ENCODE measurements at regions not wholly inside any gene's neighbourhood (a gene's known extent, or its start where the extent isn't known, plus 50 kb on each side); places are given as distances from the start of the nearest gene placed in this dataset.
"Not testable (repeated sequence)": the region's sequence is repeated elsewhere in the genome, so short reads cannot be mapped to it uniquely, and the experiment has no call there.

- DNase-seq (ENCODE audit: low spot score): no peak
Measured at GRCh38 chr7:68376131-68376661, 1222.1 kb upstream of the AUTS2 start.

DNA sequence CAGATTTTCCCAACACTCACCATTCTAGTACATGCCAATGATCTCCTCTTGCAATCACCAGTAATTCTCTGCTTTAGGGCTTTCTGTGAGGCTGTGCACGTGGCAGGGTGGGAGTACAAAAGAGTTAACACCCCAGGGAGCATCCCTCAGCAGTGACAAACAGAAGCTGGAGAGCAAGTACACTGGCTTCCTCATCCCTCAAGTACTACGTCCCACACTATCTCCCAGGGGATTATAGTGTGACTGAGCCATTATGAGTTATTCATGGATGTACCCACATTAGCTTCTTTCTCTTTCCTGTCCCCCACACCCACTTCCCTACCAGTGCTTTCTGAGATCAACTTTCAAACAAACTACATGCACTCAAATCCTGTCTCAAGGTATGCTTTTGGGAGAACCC lies 1216.5 kb upstream of the AUTS2 start:
- DNase-seq (ENCODE audit: low spot score): no peak

DNA sequence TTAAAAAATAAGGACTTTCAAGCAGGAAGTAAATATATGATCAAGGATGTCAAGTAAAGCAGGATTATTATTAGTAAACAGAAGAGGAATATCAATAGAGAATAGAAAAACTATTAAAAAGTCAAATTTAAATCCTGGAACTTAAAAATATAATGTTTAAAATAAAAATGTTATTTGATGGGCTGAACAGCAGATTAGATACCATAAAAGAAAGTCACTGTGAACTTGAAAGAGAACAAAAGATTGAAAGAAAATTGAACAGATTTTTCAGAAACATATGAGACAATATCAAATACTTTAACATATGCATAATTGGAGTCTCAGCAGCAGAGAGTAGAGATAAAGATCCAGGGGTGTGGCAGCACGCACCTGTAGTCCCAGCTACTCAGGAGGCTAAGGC lies 1213.7 kb upstream of the AUTS2 start:
- no peak for DNase-seq (ENCODE audit: low spot score)

GRCh38 chr7:68393051-68393450 lies 1205.2 kb upstream of the AUTS2 start:
- no peak for DNase-seq (ENCODE audit: low spot score)

DNA sequence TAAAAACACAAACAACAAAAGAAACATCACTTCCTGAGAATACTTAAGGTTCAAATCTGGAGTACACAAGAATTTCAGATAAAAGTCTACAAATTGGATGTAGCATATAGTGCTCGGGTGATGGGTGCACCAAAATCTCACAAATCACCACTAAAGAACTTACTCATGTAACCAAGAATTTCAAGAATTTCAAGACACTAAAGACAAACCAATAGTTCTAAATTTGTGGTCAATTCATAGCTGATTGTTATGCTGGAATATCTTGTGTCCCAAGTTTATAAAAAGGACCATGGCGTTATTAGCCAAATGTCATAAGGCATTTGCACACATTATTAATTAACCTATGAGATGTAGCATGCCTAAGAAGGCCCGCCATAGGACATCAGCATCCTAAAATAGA lies 1204.1 kb upstream of the AUTS2 start:
- DNase-seq (ENCODE audit: low spot score): peak; percentile 28

DNA sequence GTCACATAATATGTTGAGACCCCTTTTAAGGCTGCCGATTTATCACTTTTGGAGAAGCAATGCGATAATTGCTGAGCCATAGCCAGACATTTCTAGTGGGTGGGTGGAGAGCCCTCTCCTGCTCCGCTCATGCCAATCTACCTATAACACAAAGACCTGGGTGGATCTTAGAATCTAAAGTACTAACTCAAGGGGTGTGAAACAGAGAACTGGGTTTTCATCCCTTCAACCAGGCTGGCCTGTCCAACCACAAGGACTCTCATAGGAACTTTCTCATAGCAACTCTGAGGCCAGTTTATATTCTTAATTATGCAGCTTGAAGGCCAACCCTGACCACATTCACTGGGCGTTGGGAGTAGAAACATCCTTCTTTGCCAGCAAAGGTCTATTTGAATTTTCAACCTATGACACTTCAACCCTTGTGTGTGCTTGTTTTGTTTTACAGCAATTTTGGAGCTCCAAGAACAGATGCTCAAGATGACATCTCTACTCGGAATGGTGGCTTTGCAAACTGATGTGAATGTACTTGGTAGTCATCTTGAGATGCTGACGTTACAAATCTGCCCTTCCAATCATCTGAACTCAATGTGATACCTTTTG lies 1198.2 kb upstream of the AUTS2 start:
- DNase-seq (ENCODE audit: low spot score): no peak

GRCh38 chr7:68400783-68401182 lies 1197.5 kb upstream of the AUTS2 start:
- no peak for DNase-seq (ENCODE audit: low spot score)

- no peak for DNase-seq (ENCODE audit: low spot score)
Measured at GRCh38 chr7:68401313-68401712, 1197.0 kb upstream of the AUTS2 start.

GRCh38 chr7:68406480-68406879 lies 1191.8 kb upstream of the AUTS2 start:
- DNase-seq (ENCODE audit: low spot score): no peak

DNA sequence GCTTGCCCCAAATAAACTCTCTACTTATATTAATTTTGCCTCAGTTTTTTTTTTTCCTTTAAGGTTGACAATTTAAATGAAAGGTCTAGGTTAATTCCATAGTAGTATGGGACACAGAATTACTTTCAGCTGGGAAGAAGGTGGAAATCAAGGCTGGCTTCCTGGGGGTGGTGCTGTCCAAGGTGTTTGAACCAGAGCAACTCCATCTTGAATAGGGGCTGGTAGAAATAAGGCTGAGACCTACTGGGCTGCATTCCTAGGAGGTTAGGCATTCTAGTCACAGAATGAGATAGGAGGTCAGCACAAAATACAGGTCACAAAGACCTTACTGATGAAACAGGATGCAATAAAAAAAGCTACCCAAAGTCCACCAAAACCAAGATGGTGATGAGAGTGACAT lies 1190.8 kb upstream of the AUTS2 start:
- DNase-seq (ENCODE audit: low spot score): no peak

- DNase-seq (ENCODE audit: low spot score): no peak
Measured at GRCh38 chr7:68408873-68409272, 1189.4 kb upstream of the AUTS2 start.

DNA sequence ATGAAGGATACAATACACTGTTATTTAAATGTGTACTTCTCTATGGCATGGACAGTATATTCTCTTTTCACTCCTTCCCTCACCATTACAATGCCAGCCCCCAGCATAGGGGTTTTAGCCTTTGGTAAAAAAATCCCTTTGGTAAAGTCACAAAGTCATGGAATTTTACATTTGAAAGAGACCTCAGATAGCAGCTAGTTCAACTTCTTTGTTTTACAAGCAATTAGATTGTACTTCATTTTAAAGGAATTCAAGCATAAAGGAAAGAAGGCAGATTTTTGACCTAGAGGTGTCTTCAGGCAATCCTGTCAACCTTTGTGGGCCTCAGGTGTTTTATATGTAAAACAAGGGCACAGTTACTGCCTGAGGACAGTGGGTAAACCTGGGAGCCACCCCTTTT lies 1188.4 kb upstream of the AUTS2 start:
- DNase-seq (ENCODE audit: low spot score): no peak

- not testable (repeated sequence) for DNase-seq (ENCODE audit: low spot score)
Measured at GRCh38 chr7:68410693-68411092, 1187.6 kb upstream of the AUTS2 start.

DNA sequence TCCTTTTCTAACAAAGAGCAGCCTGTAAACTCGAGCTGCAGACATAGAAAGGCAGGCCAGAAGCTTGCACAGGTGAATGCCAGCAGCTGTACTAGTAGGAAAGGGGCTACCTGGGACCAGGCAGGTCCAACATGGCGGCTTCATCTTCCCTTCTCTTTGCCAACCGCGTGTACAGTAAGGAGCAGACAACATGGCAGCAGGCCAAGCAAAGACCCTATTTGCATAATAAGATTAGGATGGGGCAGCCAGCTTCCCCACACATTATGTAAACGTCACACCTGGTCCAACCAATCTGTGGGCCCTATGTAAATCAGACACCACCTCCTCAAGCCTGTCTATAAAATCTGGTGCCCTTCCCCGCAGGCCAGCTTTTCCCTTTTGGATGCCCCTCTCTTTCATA lies 1186.5 kb upstream of the AUTS2 start:
- DNase-seq (ENCODE audit: low spot score): no peak

DNA sequence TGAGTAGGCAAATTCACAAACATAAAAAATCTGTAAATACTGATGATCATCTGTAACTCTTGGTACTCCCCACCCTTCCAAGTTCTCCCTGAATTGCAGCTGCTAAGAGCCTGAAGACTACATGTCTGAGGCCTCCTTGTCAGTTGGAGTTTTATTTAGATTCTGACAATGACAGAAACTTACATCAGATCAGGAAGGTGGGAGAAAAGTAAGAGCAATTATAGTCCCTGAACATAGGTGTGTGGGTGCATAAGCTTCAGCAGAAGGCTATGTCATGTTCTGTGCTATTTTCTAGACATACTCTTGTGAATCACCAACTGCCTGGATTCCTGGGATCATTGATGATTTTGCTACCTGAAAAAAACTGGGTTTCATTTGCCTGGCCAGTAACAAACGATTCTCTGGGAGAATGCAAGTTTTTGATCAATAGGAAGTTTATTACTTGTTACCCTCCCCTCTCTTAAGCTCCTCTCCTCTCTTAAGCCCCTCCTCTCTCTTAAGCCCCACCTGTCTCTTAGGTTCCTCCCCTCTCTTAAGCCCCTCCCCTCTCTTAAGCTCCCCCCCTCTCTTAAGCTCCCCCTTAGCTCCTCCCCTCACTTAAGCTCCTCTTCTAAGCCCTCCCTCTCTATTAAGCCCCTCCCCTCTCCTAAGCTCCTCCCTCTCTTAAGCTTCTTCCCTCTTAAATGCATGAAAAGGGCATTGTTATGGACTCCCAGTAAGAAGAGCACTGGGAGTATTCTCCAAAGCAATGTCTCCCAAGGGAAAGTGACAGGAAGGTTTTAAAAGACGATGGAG lies 1183.4 kb upstream of the AUTS2 start:
- DNase-seq (ENCODE audit: low spot score): peak; percentile 51

DNA sequence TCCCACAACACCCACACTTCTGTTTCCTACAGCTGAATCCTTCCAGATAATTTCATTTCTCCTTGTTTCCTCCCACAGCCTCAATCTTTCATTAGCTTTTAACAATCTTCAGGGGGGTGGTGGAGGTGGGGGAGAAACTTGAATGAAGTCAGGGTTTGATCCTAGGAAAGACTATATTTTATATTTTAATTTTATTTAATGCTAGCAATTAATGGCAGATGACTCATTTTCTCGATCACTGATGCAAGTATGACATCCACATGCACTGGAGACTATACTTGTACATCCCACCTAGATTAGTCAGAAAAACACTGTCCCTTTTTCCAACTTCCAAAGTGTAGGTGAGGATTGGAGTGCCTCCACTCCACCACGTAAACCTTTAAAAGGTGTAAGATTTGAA lies 1181.3 kb upstream of the AUTS2 start:
- no peak for DNase-seq (ENCODE audit: low spot score)

DNA sequence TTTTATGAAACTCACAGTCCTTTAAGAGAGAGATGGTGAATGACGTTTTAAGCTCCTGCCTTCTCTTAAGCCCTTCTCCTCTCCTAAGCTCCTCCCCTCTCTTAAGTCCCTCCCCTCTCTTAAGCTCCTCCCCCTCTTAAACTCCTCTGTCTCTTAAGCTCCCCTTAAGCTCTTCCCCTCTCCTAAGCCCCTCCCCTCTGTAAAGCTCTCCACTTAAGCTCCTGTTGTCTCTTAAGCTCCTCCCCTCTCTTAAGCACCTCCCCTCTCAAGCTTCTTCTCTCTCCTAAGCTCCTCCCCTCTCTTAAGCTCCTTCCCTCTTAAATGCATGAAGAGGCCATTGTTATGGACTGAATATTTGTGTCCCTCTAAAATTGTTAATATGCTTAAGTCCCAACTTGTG lies 1180.6 kb upstream of the AUTS2 start:
- DNase-seq (ENCODE audit: low spot score): peak; percentile 65

- DNase-seq (ENCODE audit: low spot score): no peak
Measured at GRCh38 chr7:68420342-68421192, 1177.7 kb upstream of the AUTS2 start.

DNA sequence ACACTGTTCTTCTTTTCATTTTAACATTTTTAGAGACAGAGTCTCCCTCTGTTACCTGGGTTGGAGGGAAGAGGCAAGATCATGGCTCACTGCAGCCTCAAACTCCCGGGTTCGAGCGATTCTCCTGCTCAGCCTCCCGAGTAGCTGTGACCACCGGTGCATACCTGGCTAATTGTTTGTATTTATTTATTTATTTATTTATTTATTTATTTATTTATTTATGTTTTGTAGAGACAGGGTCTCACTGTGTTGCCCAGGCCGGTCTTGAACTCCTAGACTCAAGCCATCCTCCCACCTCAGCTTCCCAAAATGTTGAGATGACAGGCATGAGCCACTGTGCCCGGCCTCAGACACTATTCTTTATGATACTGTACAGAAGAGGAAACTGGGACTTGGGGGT lies 1176.6 kb upstream of the AUTS2 start:
- DNase-seq (ENCODE audit: low spot score): no peak

GRCh38 chr7:68422281-68422680 lies 1176.0 kb upstream of the AUTS2 start:
- no peak for DNase-seq (ENCODE audit: low spot score)

- DNase-seq (ENCODE audit: low spot score): no peak
Measured at GRCh38 chr7:68423356-68423755, 1174.9 kb upstream of the AUTS2 start.

- no peak for DNase-seq (ENCODE audit: low spot score)
Measured at GRCh38 chr7:68424658-68425297, 1173.5 kb upstream of the AUTS2 start.

All from A172 (cell line).